ENCODE measurements at regions not wholly inside any gene's neighbourhood (a gene's known extent, or its start where the extent isn't known, plus 50 kb on each side); places are given as distances from the start of the nearest gene placed in this dataset.

- TF ChIP-seq CTCF (IDR thresholded peaks at IDR 0.05; ENCODE audit: control insufficient read depth, extremely low read depth, insufficient read depth): no peak
- H3K4me3 ChIP-seq (ENCODE audit: low read depth, low read length): no peak overlapping the region
- no peak for DNase-seq (ENCODE audit: low read depth)
Observed at GRCh38 chr14:84671776-84672175, 858.2 kb upstream of the FLRT2 start.

- no peak for TF ChIP-seq CTCF (IDR thresholded peaks at IDR 0.05; ENCODE audit: control insufficient read depth, extremely low read depth, insufficient read depth)
- H3K4me3 ChIP-seq (ENCODE audit: low read depth, low read length): no peak overlapping the region
- no peak for DNase-seq (ENCODE audit: low read depth)
Observed at GRCh38 chr14:84674636-84675035, 855.3 kb upstream of the FLRT2 start.

GRCh38 chr14:84686550-84686949 is 843.4 kb upstream of the FLRT2 start:
- no peak for TF ChIP-seq CTCF (IDR thresholded peaks at IDR 0.05; ENCODE audit: control insufficient read depth, extremely low read depth, insufficient read depth)
- no peak for DNase-seq (ENCODE audit: low read depth)
- H3K4me3 ChIP-seq (ENCODE audit: low read depth, low read length): no peak overlapping the region

- no peak for DNase-seq (ENCODE audit: low read depth)
- TF ChIP-seq CTCF (IDR thresholded peaks at IDR 0.05; ENCODE audit: control insufficient read depth, extremely low read depth, insufficient read depth): no peak
- no peak overlapping the region for H3K4me3 ChIP-seq (ENCODE audit: low read depth, low read length)
Observed at GRCh38 chr14:84688297-84689025, 841.5 kb upstream of the FLRT2 start.

GRCh38 chr14:84694161-84694560 is 835.8 kb upstream of the FLRT2 start:
- DNase-seq (ENCODE audit: low read depth): no peak
- H3K4me3 ChIP-seq (ENCODE audit: low read depth, low read length): no peak overlapping the region
- no peak for TF ChIP-seq CTCF (IDR thresholded peaks at IDR 0.05; ENCODE audit: control insufficient read depth, extremely low read depth, insufficient read depth)

- no peak for DNase-seq (ENCODE audit: low read depth)
- no peak for TF ChIP-seq CTCF (IDR thresholded peaks at IDR 0.05; ENCODE audit: control insufficient read depth, extremely low read depth, insufficient read depth)
- no peak overlapping the region for H3K4me3 ChIP-seq (ENCODE audit: low read depth, low read length)
Observed at GRCh38 chr14:84704601-84705000, 825.3 kb upstream of the FLRT2 start.

GRCh38 chr14:84707830-84708229 is 822.1 kb upstream of the FLRT2 start:
- TF ChIP-seq CTCF (IDR thresholded peaks at IDR 0.05; ENCODE audit: control insufficient read depth, extremely low read depth, insufficient read depth): no peak
- DNase-seq (ENCODE audit: low read depth): no peak
- H3K4me3 ChIP-seq (ENCODE audit: low read depth, low read length): no peak overlapping the region

Measured in LNCaP clone FGC (cell line).